Neuronal stem cell (in vitro differentiated cells): ENCODE measurements at regions not wholly inside any gene's neighbourhood (a gene's known extent, or its start where the extent isn't known, plus 50 kb on each side); places are given as distances from the start of the nearest gene placed in this dataset.
"Not testable (repeated sequence)": the region's sequence is repeated elsewhere in the genome, so short reads cannot be mapped to it uniquely, and the experiment has no call there.

ENCODE experiments used
- DNase-seq: peaks from one replicate; pipeline ENCODE4 v3.0.0-alpha.2; 2013; ENCODE audit warnings: low spot score
- H2AFZ ChIP-seq: one replicate; pipeline ENCODE4 v1.6.1; 2013; ENCODE audit warnings: mild to moderate bottlenecking, low read length, inconsistent platforms
- H2AK5ac ChIP-seq: 2 replicates; pipeline ENCODE4 v1.6.1; 2013; ENCODE audit warnings: low read depth, mild to moderate bottlenecking, inconsistent platforms, low read length, moderate library complexity, mixed read lengths
- H2BK120ac ChIP-seq: 2 replicates; pipeline ENCODE4 v1.6.1; 2013; ENCODE audit warnings: low read depth, mild to moderate bottlenecking, inconsistent platforms, low read length, moderate library complexity, mixed read lengths
- H2BK12ac ChIP-seq: one replicate; pipeline ENCODE4 v1.6.1; 2013; ENCODE audit warnings: low read length, inconsistent platforms
- H2BK15ac ChIP-seq: 2 replicates; pipeline ENCODE4 v1.6.1; 2013; ENCODE audit warnings: mild to moderate bottlenecking, low read length, inconsistent platforms, mixed read lengths
- H2BK5ac ChIP-seq: one replicate; pipeline ENCODE4 v1.6.1; 2013; ENCODE audit warnings: inconsistent platforms, mild to moderate bottlenecking, low read length, moderate library complexity
- H3K14ac ChIP-seq: one replicate; pipeline ENCODE4 v1.6.1; 2013; ENCODE audit warnings: low read length, inconsistent platforms
- H3K18ac ChIP-seq: 2 replicates; pipeline ENCODE4 v1.6.1; 2013; ENCODE audit warnings: low read length, inconsistent platforms
- H3K23ac ChIP-seq: 2 replicates; pipeline ENCODE4 v1.6.1; 2013; ENCODE audit warnings: low read depth, mild to moderate bottlenecking, mixed read lengths, low read length, inconsistent platforms; ENCODE audit not compliant: poor library complexity
- H3K27ac ChIP-seq: replicated peaks from 3 replicates; pipeline ENCODE4 v1.5.1; 2013; ENCODE audit warnings: low read length, inconsistent platforms
- H3K27me3 ChIP-seq, 3 experiments: 2 replicates each; pipeline ENCODE4 v1.6.1; 2013; ENCODE audit warnings: low read length in 3 of 3, mild to moderate bottlenecking in 2 of 3, inconsistent platforms in 1 of 3, low read depth in 1 of 3, mixed read lengths in 1 of 3, moderate library complexity in 1 of 3; ENCODE audit not compliant: control insufficient read depth in 3 of 3, insufficient read depth in 3 of 3
- H3K36me3 ChIP-seq, 2 donors: replicated peaks in 1 of 2; 2 replicates each; pipeline ENCODE4 v1.6.1; 2013; ENCODE audit warnings: low read length in 2 of 2; ENCODE audit not compliant: control insufficient read depth in 2 of 2, insufficient read depth in 2 of 2
- H3K4ac ChIP-seq: 2 replicates; pipeline ENCODE4 v1.6.1; 2013; ENCODE audit warnings: inconsistent platforms, mild to moderate bottlenecking, low read length, moderate library complexity
- H3K4me1 ChIP-seq, 2 donors: 1 replicate in 1 of 2; 2 replicates in 1 of 2; pipeline ENCODE4 v1.6.1; 2013; ENCODE audit warnings: low read length in 2 of 2, low read depth in 1 of 2; ENCODE audit not compliant: control insufficient read depth in 2 of 2, insufficient read depth in 1 of 2
- H3K4me2 ChIP-seq: one replicate; pipeline ENCODE4 v1.6.1; 2013; ENCODE audit warnings: mild to moderate bottlenecking, low read length, inconsistent platforms; ENCODE audit not compliant: insufficient read depth, poor library complexity, severe bottlenecking
- H3K4me3 ChIP-seq, 2 donors: 2 replicates each; pipeline ENCODE4 v1.5.1; 2013; ENCODE audit warnings: low read length in 2 of 2, mild to moderate bottlenecking in 2 of 2, inconsistent platforms in 1 of 2, moderate library complexity in 1 of 2
- H3K79me1 ChIP-seq: one replicate; pipeline ENCODE4 v1.6.1; 2013; ENCODE audit warnings: low read depth, mild to moderate bottlenecking, inconsistent platforms, low read length, moderate library complexity
- H3K9ac ChIP-seq: one replicate; pipeline ENCODE4 v1.6.1; 2013; ENCODE audit warnings: mild to moderate bottlenecking, low read depth, low read length, inconsistent platforms; ENCODE audit not compliant: poor library complexity
- H3K9me3 ChIP-seq, 2 donors: replicated peaks in 1 of 2; 2 replicates each; pipeline versions ENCODE3 to v1.6.1; 2013; ENCODE audit warnings: low read length in 2 of 2, mild to moderate bottlenecking in 2 of 2, inconsistent platforms in 1 of 2, low read depth in 1 of 2, mixed read lengths in 1 of 2, moderate library complexity in 1 of 2; ENCODE audit not compliant: control insufficient read depth in 2 of 2, insufficient read depth in 1 of 2
- H4K8ac ChIP-seq: one replicate; pipeline ENCODE4 v1.6.1; 2013; ENCODE audit warnings: low read depth, mild to moderate bottlenecking, inconsistent platforms, low read length, moderate library complexity
- H4K91ac ChIP-seq: one replicate; pipeline ENCODE4 v1.6.1; 2013; ENCODE audit warnings: low read length, low read depth, mild to moderate bottlenecking, inconsistent platforms; ENCODE audit not compliant: poor library complexity
- WGBS, 2 donors: extraction: QIAGEN DNeasy Blood & Tissue Kit; methylation state at CpG; one replicate each; pipeline ENCODE4 v1.1.7; 2013; ENCODE audit warnings: missing lambda C conversion rate in 2 of 2, mixed read lengths in 1 of 2; ENCODE audit not compliant: insufficient read length in 2 of 2, insufficient replicate concordance in 1 of 2; ENCODE audit errors: extremely low coverage in 2 of 2; 5-methylcytosine and 5-hydroxymethylcytosine counted together

DNA sequence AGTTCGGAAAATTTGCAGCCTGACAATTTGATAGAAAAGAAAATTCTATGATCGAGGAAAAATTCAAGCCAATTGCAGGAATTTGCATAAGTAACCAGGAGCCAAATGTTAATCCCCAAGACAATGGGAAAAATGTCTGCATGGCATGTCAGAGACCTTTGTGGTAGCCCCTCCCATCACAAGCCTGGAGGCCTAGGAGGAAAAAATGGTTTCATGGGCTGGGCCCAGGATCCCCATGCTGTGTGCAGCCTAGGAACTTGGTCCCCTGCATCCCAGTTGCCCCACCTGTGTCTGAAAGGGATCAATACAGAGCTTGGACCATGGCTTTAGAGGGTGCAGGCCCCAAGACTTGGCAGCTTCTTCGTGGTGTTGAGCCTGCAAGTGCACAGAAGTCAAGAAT lies 1847.9 kb upstream of the ACO1 start:
- no peak overlapping the region for H3K18ac ChIP-seq
- H2BK5ac ChIP-seq: no peak overlapping the region
- no peaks in the 10 kb centered on the region for H3K79me1 ChIP-seq
- WGBS, 2 donors: no CpG with 5 or more reads among the region's 3 CpGs
- no peak overlapping the region for H2AFZ ChIP-seq
- H3K4ac ChIP-seq: no peak overlapping the region
- no peak overlapping the region for H4K8ac ChIP-seq
- no peak for DNase-seq
- H2AK5ac ChIP-seq: no peak overlapping the region
- H4K91ac ChIP-seq: no peak overlapping the region
- no peak overlapping the region for H2BK12ac ChIP-seq
- H2BK15ac ChIP-seq: no peak overlapping the region
- H3K23ac ChIP-seq: no peak overlapping the region
- no peak overlapping the region for H3K14ac ChIP-seq
- no peaks in the 10 kb centered on the region for H3K27me3 ChIP-seq
- no peak overlapping the region for H3K9ac ChIP-seq
- H3K27ac ChIP-seq: no peak overlapping the region
- H3K4me2 ChIP-seq: no peak overlapping the region
- no peaks in the 10 kb centered on the region for H3K4me1 ChIP-seq
- H3K4me3 ChIP-seq: no peak overlapping the region
- H3K36me3 ChIP-seq: no peaks in the 10 kb centered on the region
- H2BK120ac ChIP-seq: no peak overlapping the region
- peaks cover 0 to 2% of the 10 kb centered on the region in 2 donors for H3K9me3 ChIP-seq

- not testable (repeated sequence) for H4K91ac ChIP-seq, H3K27me3 ChIP-seq, H2BK120ac ChIP-seq, H3K4me2 ChIP-seq, H4K8ac ChIP-seq, H2BK5ac ChIP-seq, H3K9me3 ChIP-seq, DNase-seq, H3K36me3 ChIP-seq, H3K27ac ChIP-seq, H3K18ac ChIP-seq, H3K4me3 ChIP-seq, H3K14ac ChIP-seq, H3K23ac ChIP-seq, H3K9ac ChIP-seq, H3K4me1 ChIP-seq, H3K79me1 ChIP-seq, H3K4ac ChIP-seq, H2AK5ac ChIP-seq, H2BK15ac ChIP-seq, H2BK12ac ChIP-seq, H2AFZ ChIP-seq
- no CpG with 5 or more reads among the region's 15 CpGs for WGBS, 2 donors
Observed at GRCh38 chr9:30539696-30540095, 1844.7 kb upstream of the ACO1 start.

DNA sequence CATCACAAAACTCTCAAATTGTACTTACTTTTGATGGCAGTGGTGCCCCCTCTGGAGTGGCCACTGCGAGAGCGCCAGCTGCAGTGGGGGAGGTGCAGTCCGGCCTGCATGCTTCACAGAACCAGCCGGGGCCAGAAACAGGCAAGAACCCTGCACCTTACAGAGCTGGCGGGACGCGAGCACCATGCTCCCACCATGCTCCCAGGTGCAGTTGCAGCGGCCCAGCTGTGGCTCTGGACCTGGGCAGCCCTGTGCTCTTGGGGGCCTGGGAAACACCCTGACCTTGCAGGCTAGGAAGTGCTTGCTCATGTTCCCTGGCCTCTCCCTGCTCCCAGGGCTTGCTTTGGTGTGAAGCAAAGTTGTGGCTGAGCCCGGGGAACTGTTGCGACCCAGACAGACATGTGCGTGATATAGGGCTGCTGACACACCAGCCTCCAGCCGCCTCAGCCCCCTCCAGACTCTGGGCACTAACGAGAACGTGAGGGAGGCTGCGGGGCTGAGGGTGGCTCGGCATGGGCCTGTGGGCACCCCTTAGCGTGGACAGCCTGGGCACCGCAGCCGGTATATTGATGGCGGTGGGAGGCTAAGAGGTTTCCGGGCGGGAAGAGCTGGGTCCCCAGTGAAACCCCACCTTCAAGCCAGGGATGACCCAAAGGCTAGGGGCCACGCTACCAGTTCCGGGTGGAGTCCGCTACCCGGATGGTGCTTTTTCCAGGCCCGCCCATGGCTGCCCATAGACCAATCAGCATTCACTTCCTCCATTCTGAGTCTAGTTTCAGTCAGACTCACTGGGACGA lies 1809.9 kb upstream of the ACO1 start:
- Histone ChIP-seq H3K23ac (peak overlapping the region; percentile 55), H3K4me3 (no peak overlapping the region), H2BK5ac (no peak overlapping the region), H3K14ac (peak overlapping the region; percentile 89), H2BK12ac (peak overlapping the region; percentile 22), H2AK5ac (no peak overlapping the region), H3K9ac (no peak overlapping the region), H3K27me3 (no peaks in the 10 kb centered on the region), H4K91ac (no peak overlapping the region), H3K27ac (no peak overlapping the region), H3K9me3 (no peaks in the 10 kb centered on the region), H3K4me1 (no peaks in the 10 kb centered on the region), H3K4ac (no peak overlapping the region), H3K36me3 (no peaks in the 10 kb centered on the region), H4K8ac (peak overlapping the region; percentile 82), H2AFZ (peak overlapping the region; percentile 71), H3K4me2 (peak overlapping the region; percentile 11), H3K79me1 (no peaks in the 10 kb centered on the region), H2BK120ac (no peak overlapping the region), H2BK15ac (peak overlapping the region; percentile 49), H3K18ac (peak overlapping the region; percentile 80)
- no peak for DNase-seq
- no CpG with 5 or more reads among the region's 28 CpGs for WGBS, 2 donors

GRCh38 chr9:30575218-30575617 lies 1809.2 kb upstream of the ACO1 start:
- no peak overlapping the region for H3K4me2 ChIP-seq
- no peak overlapping the region for H4K91ac ChIP-seq
- no peak for DNase-seq
- no peak overlapping the region for H3K4me3 ChIP-seq
- H3K27me3 ChIP-seq: no peaks in the 10 kb centered on the region
- no peak overlapping the region for H3K14ac ChIP-seq
- no peaks in the 10 kb centered on the region for H3K79me1 ChIP-seq
- no peaks in the 10 kb centered on the region for H3K4me1 ChIP-seq
- H2BK15ac ChIP-seq: no peak overlapping the region
- no peak overlapping the region for H3K23ac ChIP-seq
- no peak overlapping the region for H3K18ac ChIP-seq
- no peak overlapping the region for H2AK5ac ChIP-seq
- no peak overlapping the region for H4K8ac ChIP-seq
- H3K27ac ChIP-seq: no peak overlapping the region
- H2BK120ac ChIP-seq: no peak overlapping the region
- no peak overlapping the region for H3K9ac ChIP-seq
- peak overlapping the region; percentile 78 for H2BK5ac ChIP-seq
- no CpG with 5 or more reads among the region's 16 CpGs for WGBS, 2 donors
- H2AFZ ChIP-seq: no peak overlapping the region
- H3K36me3 ChIP-seq: no peaks in the 10 kb centered on the region
- no peaks in the 10 kb centered on the region for H3K9me3 ChIP-seq
- no peak overlapping the region for H2BK12ac ChIP-seq
- no peak overlapping the region for H3K4ac ChIP-seq
